AG04450 (cell line): ENCODE measurements at regions not wholly inside any gene's neighbourhood (a gene's known extent, or its start where the extent isn't known, plus 50 kb on each side); places are given as distances from the start of the nearest gene placed in this dataset.
"Not testable (repeated sequence)": the region's sequence is repeated elsewhere in the genome, so short reads cannot be mapped to it uniquely, and the experiment has no call there.

Experiments used
- CTCF ChIA-PET: fragments of 300-600, 350-600 bp; formaldehyde crosslinking; extraction: SDS; loops from one replicate; lab custom pipeline; 2022; ENCODE audit warnings: antibody characterized with exemption, inconsistent platforms; lab: Charles Lee
- POLR2A ChIA-PET: fragments of 350-600 bp; formaldehyde crosslinking; extraction: SDS; loops from one replicate; lab custom pipeline; 2021; ENCODE audit warnings: antibody characterized with exemption, inconsistent platforms; lab: Yijun Ruan, JAX
- DNase-seq: peaks from one replicate; pipeline ENCODE4 v3.0.0-alpha.2; 2011; ENCODE audit warnings: low read depth, low spot score
- H3K27ac ChIP-seq: one replicate; pipeline ENCODE4 v1.5.1; 2012; ENCODE audit warnings: low read depth, low read length, control low read depth
- H3K27me3 ChIP-seq: one replicate; pipeline ENCODE4 v1.6.0; 2012; ENCODE audit warnings: low read length; ENCODE audit not compliant: control insufficient read depth, insufficient read depth
- H3K4me3 ChIP-seq: 2 replicates; pipeline ENCODE4 v1.5.1; 2011; ENCODE audit warnings: mild to moderate bottlenecking, low read depth, low read length, control low read depth
- H3K9me3 ChIP-seq: 2 replicates; pipeline ENCODE4 v1.5.1; 2012; ENCODE audit warnings: low read length; ENCODE audit not compliant: control insufficient read depth, insufficient read depth
- CTCF ChIP-seq: IDR thresholded peaks from 2 replicates; pipeline ENCODE4 v1.5.1; 2011; ENCODE audit warnings: low read depth, low read length, control low read depth, inconsistent platforms

GRCh38 chr18:5710235-5710634 is 166.4 kb upstream of the EPB41L3 start:
- CTCF ChIA-PET, result no interaction called here
- no peaks in the 10 kb centered on the region for H3K9me3 ChIP-seq
- no peak for TF ChIP-seq CTCF
- POLR2A ChIA-PET, result no interaction called here
- no peak overlapping the region for H3K4me3 ChIP-seq
- no peaks in the 10 kb centered on the region for H3K27me3 ChIP-seq
- H3K27ac ChIP-seq, result no peak overlapping the region
- no peak for DNase-seq

- H3K27ac ChIP-seq, result no peak overlapping the region
- H3K9me3 ChIP-seq, result no peaks in the 10 kb centered on the region; the same call in 1 of the 2 replicates
- no peaks in the 10 kb centered on the region for H3K27me3 ChIP-seq
- DNase-seq, result no peak
- POLR2A ChIA-PET, result no interaction called here
- TF ChIP-seq CTCF, result no peak
- H3K4me3 ChIP-seq, result no peak overlapping the region
- CTCF ChIA-PET, result no interaction called here
Observed at GRCh38 chr18:5709476-5710095, 165.8 kb upstream of the EPB41L3 start.

GRCh38 chr18:5707586-5707985 is 163.8 kb upstream of the EPB41L3 start:
- no peak for DNase-seq
- POLR2A ChIA-PET, result no interaction called here
- no peak for TF ChIP-seq CTCF
- no peak overlapping the region for H3K4me3 ChIP-seq
- H3K27ac ChIP-seq, result no peak overlapping the region
- no peaks in the 10 kb centered on the region; the same call in 1 of the 2 replicates for H3K9me3 ChIP-seq
- CTCF ChIA-PET, result no interaction called here
- H3K27me3 ChIP-seq, result no peaks in the 10 kb centered on the region

GRCh38 chr18:5705393-5705792 is 161.6 kb upstream of the EPB41L3 start:
- Histone ChIP-seq H3K9me3 (no peaks in the 10 kb centered on the region; the same call in 1 of the 2 replicates), H3K27me3 (no peaks in the 10 kb centered on the region), H3K4me3 (no peak overlapping the region), H3K27ac (no peak overlapping the region)
- no peak for DNase-seq
- ChIA-PET POLR2A (no interaction called here), CTCF (no interaction called here)
- no peak for TF ChIP-seq CTCF

GRCh38 chr18:5704847-5705246 is 161.1 kb upstream of the EPB41L3 start:
- no peaks in the 10 kb centered on the region; the same call in 1 of the 2 replicates for H3K9me3 ChIP-seq
- DNase-seq, result no peak
- TF ChIP-seq CTCF, result no peak
- CTCF ChIA-PET, result no interaction called here
- no peak overlapping the region for H3K27ac ChIP-seq
- POLR2A ChIA-PET, result no interaction called here
- H3K4me3 ChIP-seq, result no peak overlapping the region
- H3K27me3 ChIP-seq, result no peaks in the 10 kb centered on the region

- H3K4me3 ChIP-seq, H3K9me3 ChIP-seq, H3K27ac ChIP-seq, DNase-seq, H3K27me3 ChIP-seq, POLR2A ChIA-PET, CTCF ChIA-PET: not testable (repeated sequence)
Observed at GRCh38 chr18:5702016-5702415, 158.2 kb upstream of the EPB41L3 start.
